ENCODE measurements at regions not wholly inside any gene's neighbourhood (a gene's known extent, or its start where the extent isn't known, plus 50 kb on each side); places are given as distances from the start of the nearest gene placed in this dataset.

DNA sequence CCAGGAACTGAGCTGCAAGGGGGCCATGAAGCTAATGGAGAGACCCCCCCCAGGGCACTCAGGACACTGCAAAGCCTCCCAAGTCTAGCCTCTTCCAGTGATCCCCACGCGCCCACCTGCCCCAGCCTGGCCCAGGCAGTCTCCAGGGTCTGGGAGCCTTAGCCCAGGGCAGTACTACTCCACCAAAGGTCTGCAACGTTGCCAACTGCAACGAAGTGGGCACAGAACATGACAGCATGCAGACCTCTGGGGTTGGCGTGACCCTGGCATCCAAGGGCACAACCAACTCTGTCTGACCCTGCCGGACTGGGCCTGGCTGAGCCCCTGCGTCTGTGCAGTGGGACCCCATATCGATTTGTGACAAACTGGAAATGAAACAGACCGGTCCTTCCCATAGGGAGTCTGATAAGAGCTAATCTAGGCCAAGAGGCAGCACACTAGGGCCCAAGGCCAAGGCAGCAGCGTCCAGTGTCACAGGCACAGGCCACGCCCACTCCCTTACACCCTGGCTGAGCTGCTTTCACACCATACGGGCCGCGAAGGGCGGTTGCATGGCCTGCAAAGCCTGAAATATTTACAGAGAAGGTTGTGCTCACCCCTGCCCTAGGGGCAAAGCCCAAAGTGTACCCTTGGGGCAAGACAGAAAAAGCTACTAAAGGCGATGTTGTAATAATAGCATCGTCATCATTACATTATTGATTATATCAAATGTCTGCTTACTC is 76.7 kb downstream of the NCOR2 start:
- intact Hi-C loops (cut with DNase I; ENCODE audit: low total_unique reads): no loop called here
- no peak for TF ChIP-seq POLR2A (IDR thresholded peaks at IDR 0.05)
- TF ChIP-seq, protein P1, sequence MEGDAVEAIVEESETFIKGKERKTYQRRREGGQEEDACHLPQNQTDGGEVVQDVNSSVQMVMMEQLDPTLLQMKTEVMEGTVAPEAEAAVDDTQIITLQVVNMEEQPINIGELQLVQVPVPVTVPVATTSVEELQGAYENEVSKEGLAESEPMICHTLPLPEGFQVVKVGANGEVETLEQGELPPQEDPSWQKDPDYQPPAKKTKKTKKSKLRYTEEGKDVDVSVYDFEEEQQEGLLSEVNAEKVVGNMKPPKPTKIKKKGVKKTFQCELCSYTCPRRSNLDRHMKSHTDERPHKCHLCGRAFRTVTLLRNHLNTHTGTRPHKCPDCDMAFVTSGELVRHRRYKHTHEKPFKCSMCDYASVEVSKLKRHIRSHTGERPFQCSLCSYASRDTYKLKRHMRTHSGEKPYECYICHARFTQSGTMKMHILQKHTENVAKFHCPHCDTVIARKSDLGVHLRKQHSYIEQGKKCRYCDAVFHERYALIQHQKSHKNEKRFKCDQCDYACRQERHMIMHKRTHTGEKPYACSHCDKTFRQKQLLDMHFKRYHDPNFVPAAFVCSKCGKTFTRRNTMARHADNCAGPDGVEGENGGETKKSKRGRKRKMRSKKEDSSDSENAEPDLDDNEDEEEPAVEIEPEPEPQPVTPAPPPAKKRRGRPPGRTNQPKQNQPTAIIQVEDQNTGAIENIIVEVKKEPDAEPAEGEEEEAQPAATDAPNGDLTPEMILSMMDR (IDR thresholded peaks at IDR 0.05): no peak
- H3K4me1 ChIP-seq: peaks cover 62% of the 10 kb centered on the region
- H3K36me3 ChIP-seq (ENCODE audit: low read depth, missing control alignments): no peaks in the 10 kb centered on the region
- H3K9me3 ChIP-seq: no peaks in the 10 kb centered on the region
- H3K27ac ChIP-seq: peak overlapping the region in 1 of 2 donors; percentile 19
- WGBS, 2 donors: 51 to 61% methylated on average over 14 to 17 of the region's 17 CpGs
- peak; percentile 95 for DNase-seq
- H3K27me3 ChIP-seq: no peaks in the 10 kb centered on the region
- no peak overlapping the region for H3K4me3 ChIP-seq

DNA sequence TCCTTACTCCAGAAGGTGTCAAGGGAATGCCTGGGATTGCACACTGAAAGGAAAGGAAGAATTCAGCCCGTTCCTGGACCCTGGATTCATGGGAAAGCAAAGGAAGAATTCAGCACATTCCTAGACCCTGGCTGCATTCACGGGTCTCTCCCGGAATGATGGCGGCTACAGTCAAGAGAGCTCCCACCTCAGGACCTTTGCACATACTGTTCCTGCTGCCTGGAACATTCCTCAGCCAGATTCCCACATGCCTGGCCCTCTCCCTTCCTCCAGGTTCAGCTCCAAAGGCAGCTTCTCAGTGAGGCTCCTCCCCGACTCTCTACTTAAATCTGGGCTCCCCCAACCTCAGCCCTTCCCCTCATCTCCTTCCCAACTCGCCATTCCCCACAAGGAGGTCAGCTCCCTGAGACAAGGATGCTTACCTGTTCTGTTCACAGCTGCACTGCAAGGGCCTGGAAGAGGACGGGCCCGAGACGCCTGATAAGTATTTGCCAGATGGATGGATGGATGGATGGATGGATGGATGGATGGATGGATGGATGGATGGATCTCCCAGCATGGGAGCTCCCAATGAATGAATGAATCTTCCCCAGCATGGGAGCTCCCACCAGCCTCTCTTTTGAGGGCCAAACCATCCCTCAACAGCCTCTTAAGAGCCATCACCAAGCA is 77.4 kb downstream of the NCOR2 start:
- peak overlapping the region in 1 of 2 donors; percentile 38 for H3K27ac ChIP-seq
- intact Hi-C loops (cut with DNase I; ENCODE audit: low total_unique reads): no loop called here
- no peak for DNase-seq
- no peaks in the 10 kb centered on the region for H3K36me3 ChIP-seq (ENCODE audit: low read depth, missing control alignments)
- no peaks in the 10 kb centered on the region for H3K27me3 ChIP-seq
- H3K9me3 ChIP-seq: no peaks in the 10 kb centered on the region
- 82 to 87% methylated on average over 9 of the region's 9 CpGs for WGBS, 2 donors
- peaks cover 62% of the 10 kb centered on the region for H3K4me1 ChIP-seq
- TF ChIP-seq POLR2A (IDR thresholded peaks at IDR 0.05): no peak
- TF ChIP-seq, protein P1 (IDR thresholded peaks at IDR 0.05): no peak
- no peak overlapping the region for H3K4me3 ChIP-seq

DNA sequence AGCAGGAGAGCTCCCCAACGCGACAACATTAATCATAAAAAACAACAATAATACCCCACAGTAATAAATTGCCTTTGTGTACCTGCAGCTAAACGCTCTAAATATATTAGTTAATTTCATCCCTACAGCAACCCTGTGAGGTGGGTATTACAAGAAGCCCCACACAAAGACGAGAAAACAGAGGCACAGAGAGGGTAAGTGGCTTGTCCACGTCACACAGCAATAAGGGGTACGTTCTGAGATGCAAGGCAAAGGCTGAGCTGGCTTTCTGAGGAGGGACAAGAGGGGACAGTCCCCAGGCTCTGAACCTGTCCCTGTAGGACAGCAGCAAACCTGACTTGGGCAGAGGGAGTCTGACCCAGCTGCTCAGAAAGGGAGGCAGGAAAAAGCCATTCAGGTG is 78.2 kb downstream of the NCOR2 start:
- H3K27ac ChIP-seq: peak overlapping the region in 1 of 2 donors; percentile 38
- intact Hi-C loops (cut with DNase I; ENCODE audit: low total_unique reads): no loop called here
- no peaks in the 10 kb centered on the region for H3K9me3 ChIP-seq
- H3K4me3 ChIP-seq: no peak overlapping the region
- H3K36me3 ChIP-seq (ENCODE audit: low read depth, missing control alignments): no peaks in the 10 kb centered on the region
- H3K4me1 ChIP-seq: peaks cover 61% of the 10 kb centered on the region
- 69% methylated on average over 6 of the region's 6 CpGs for WGBS, 2 donors
- DNase-seq: no peak
- H3K27me3 ChIP-seq: no peaks in the 10 kb centered on the region
- no peak for TF ChIP-seq POLR2A (IDR thresholded peaks at IDR 0.05)
- TF ChIP-seq, protein P1 (IDR thresholded peaks at IDR 0.05): no peak

DNA sequence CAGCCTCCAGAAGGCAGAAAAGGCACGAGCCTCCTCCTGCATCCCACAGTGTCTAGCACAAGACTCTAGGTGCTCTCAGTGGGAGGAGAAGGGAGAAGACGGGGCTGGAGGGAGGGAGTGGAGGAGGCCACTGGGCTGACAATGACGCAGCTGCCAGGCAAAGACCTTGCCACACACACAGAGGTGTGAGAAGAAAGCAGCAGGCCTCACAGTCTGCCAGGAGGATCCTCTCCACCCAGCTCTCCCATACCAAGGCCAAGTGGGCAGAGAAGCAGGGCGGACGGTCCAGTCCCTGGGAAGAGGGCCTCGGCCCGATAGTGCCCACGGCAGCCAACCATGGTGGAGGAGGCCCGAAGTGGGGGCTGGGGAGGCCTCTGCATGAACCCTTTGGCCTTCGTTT is 78.9 kb downstream of the NCOR2 start:
- WGBS, 2 donors: 41 to 72% methylated on average over 4 to 10 of the region's 10 CpGs
- DNase-seq: peak; percentile 69
- peaks cover 60% of the 10 kb centered on the region for H3K4me1 ChIP-seq
- no peaks in the 10 kb centered on the region for H3K9me3 ChIP-seq
- H3K27me3 ChIP-seq: no peaks in the 10 kb centered on the region
- intact Hi-C loops (cut with DNase I; ENCODE audit: low total_unique reads): no loop called here
- peak overlapping the region; percentile 15 to 38 for H3K27ac ChIP-seq
- TF ChIP-seq, protein P1 (IDR thresholded peaks at IDR 0.05): no peak
- TF ChIP-seq POLR2A (IDR thresholded peaks at IDR 0.05): no peak
- H3K36me3 ChIP-seq (ENCODE audit: low read depth, missing control alignments): no peaks in the 10 kb centered on the region
- H3K4me3 ChIP-seq: no peak overlapping the region
